ENCODE measurements at regions not wholly inside any gene's neighbourhood (a gene's known extent, or its start where the extent isn't known, plus 50 kb on each side); places are given as distances from the start of the nearest gene placed in this dataset.

- TF ChIP-seq CEBPZ (IDR thresholded peaks at IDR 0.05; ENCODE audit: borderline replicate concordance, low read depth, low read length) = no peak
- TF ChIP-seq MYNN (IDR thresholded peaks at IDR 0.05) = no peak
- TF ChIP-seq MYNN (CRISPR knock-in tag; IDR thresholded peaks at IDR 0.05) = no peak
- TF ChIP-seq TSC22D4 (tag; IDR thresholded peaks at IDR 0.05) = no peak
- peak; percentile 73; the same call in 1 of the 2 replicates for TF ChIP-seq ZNF175 (CRISPR knock-in tag; IDR thresholded peaks at IDR 0.05; ENCODE audit: low read depth)
- no peak for TF ChIP-seq MECOM (CRISPR knock-in tag; IDR thresholded peaks at IDR 0.05)
- TF ChIP-seq HNRNPK (IDR thresholded peaks at IDR 0.05; ENCODE audit: low read depth, low read length, poor library complexity, severe bottlenecking) = no peak
- no peak for TF ChIP-seq NR2F6 (CRISPR knock-in tag; IDR thresholded peaks at IDR 0.05)
- TF ChIP-seq KDM4B (IDR thresholded peaks at IDR 0.05; ENCODE audit: borderline replicate concordance in 2 of 2, low read depth in 1 of 2) = no peak
- no peak for TF ChIP-seq ID3 (CRISPR knock-in tag; IDR thresholded peaks at IDR 0.05)
- TF ChIP-seq ID3 (tag; IDR thresholded peaks at IDR 0.05) = no peak
- TF ChIP-seq MITF (IDR thresholded peaks at IDR 0.05) = no peak
- TF ChIP-seq NFXL1 (CRISPR knock-in tag; IDR thresholded peaks at IDR 0.05) = no peak
- TF ChIP-seq FOXP1 (CRISPR knock-in tag; IDR thresholded peaks at IDR 0.05) = no peak
- no peak for TF ChIP-seq ZNF75A (CRISPR knock-in tag; IDR thresholded peaks at IDR 0.05)
- no peak for TF ChIP-seq ZBTB49 (CRISPR knock-in tag; IDR thresholded peaks at IDR 0.05; ENCODE audit: borderline replicate concordance)
- 0 out of 4 replicates have a peak, but pooled peaks of 1 of the 2 experiments have one; percentile 26 for TF ChIP-seq TEAD1 (CRISPR knock-in tag; IDR thresholded peaks at IDR 0.05)
- TF ChIP-seq ZNF280A (IDR thresholded peaks at IDR 0.05; ENCODE audit: low read depth, partially characterized antibody) = no peak
- TF ChIP-seq CCAR2 (IDR thresholded peaks at IDR 0.05; ENCODE audit: low read depth, low read length) = no peak
- TF ChIP-seq HDGF (IDR thresholded peaks at IDR 0.05) = no peak
Measured at GRCh38 chr7:54678763-54679489, 80.1 kb downstream of the SEC61G start (continued).

Measured in K562 (cell line).